Spinal cord (tissue), 9 donors: ENCODE measurements at regions not wholly inside any gene's neighbourhood (a gene's known extent, or its start where the extent isn't known, plus 50 kb on each side); places are given as distances from the start of the nearest gene placed in this dataset.

ENCODE experiments used
- DNase-seq, 6 donors: peaks; one replicate each; pipeline versions ENCODE4 v3.0.0 to v3.0.0-alpha.2; 2013 to 2015; ENCODE audit warnings: low spot score in 6 of 6, low read depth in 4 of 6
- H3K27ac ChIP-seq: one replicate; pipeline ENCODE4 v1.5.1; 2013; ENCODE audit warnings: low read depth, low read length, control low read depth
- H3K27me3 ChIP-seq: one replicate; pipeline ENCODE4 v1.6.1; 2013; ENCODE audit warnings: low read length; ENCODE audit not compliant: control insufficient read depth, insufficient read depth
- H3K36me3 ChIP-seq: one replicate; pipeline ENCODE4 v1.6.1; 2013; ENCODE audit warnings: low read length; ENCODE audit not compliant: control insufficient read depth, insufficient read depth
- H3K4me1 ChIP-seq: one replicate; pipeline ENCODE4 v1.6.1; 2013; ENCODE audit warnings: low read length; ENCODE audit not compliant: control insufficient read depth, insufficient read depth
- H3K4me3 ChIP-seq: one replicate; pipeline ENCODE4 v1.5.1; 2013; ENCODE audit warnings: low read depth, low read length, control low read depth
- H3K9me3 ChIP-seq: one replicate; pipeline ENCODE4 v1.6.1; 2013; ENCODE audit warnings: low read length; ENCODE audit not compliant: control insufficient read depth, insufficient read depth
- WGBS: methylation state at CpG from one replicate; pipeline ENCODE4 v1.1.5; 2013; ENCODE audit warnings: missing lambda C conversion rate; ENCODE audit not compliant: insufficient coverage; 5-methylcytosine and 5-hydroxymethylcytosine counted together
- donor health status: healthy.

GRCh38 chr5:9859808-9860207 lies 229.7 kb upstream of the TAS2R1 start:
- Histone ChIP-seq H3K36me3 (no peaks in the 10 kb centered on the region), H3K9me3 (peaks cover 3% of the 10 kb centered on the region), H3K4me3 (no peak overlapping the region), H3K4me1 (no peaks in the 10 kb centered on the region), H3K27me3 (no peaks in the 10 kb centered on the region), H3K27ac (no peak overlapping the region)
- WGBS, result 60% methylated on average over 1 of the region's 1 CpG
- DNase-seq, result no peak

- Histone ChIP-seq H3K27ac (no peak overlapping the region), H3K9me3 (peaks cover 3% of the 10 kb centered on the region), H3K36me3 (no peaks in the 10 kb centered on the region), H3K4me3 (no peak overlapping the region), H3K27me3 (no peaks in the 10 kb centered on the region), H3K4me1 (no peaks in the 10 kb centered on the region)
- no peak for DNase-seq
- 95% methylated on average over 2 of the region's 3 CpGs for WGBS
Measured at GRCh38 chr5:9858043-9858442, 227.9 kb upstream of the TAS2R1 start.

- H3K9me3 ChIP-seq, result peaks cover 3% of the 10 kb centered on the region
- no peaks in the 10 kb centered on the region for H3K27me3 ChIP-seq
- H3K4me1 ChIP-seq, result no peaks in the 10 kb centered on the region
- WGBS, result no CpG with 5 or more reads among the region's 2 CpGs
- H3K27ac ChIP-seq, result no peak overlapping the region
- no peak overlapping the region for H3K4me3 ChIP-seq
- no peaks in the 10 kb centered on the region for H3K36me3 ChIP-seq
- no peak for DNase-seq
Measured at GRCh38 chr5:9853309-9853708, 223.2 kb upstream of the TAS2R1 start.

DNA sequence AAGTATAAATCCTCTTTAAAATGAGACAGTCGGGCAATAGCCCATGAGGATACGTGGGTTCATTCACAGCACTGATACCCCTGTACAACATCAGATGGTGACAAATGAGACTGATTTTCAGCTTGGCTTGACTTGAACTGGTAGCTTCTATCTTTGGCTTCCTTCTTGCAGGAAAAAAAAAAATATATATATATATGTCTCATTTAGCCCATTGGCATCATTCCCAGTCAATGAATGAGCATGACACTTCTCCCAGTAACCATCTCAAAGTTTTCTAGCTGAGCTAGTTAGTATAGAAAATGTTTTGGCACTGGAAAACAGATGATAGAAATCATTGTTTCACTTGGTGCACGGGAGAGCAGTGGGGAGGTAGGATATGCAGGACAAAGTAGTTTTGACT lies 222.5 kb upstream of the TAS2R1 start:
- Histone ChIP-seq H3K4me3 (no peak overlapping the region), H3K36me3 (no peaks in the 10 kb centered on the region), H3K4me1 (no peaks in the 10 kb centered on the region), H3K9me3 (peaks cover 3% of the 10 kb centered on the region), H3K27me3 (no peaks in the 10 kb centered on the region), H3K27ac (no peak overlapping the region)
- peak in 2 of 6 donors; percentile 30 to 55 for DNase-seq
- no CpG with 5 or more reads among the region's 3 CpGs for WGBS

- peak in 1 of 6 donors; percentile 35 for DNase-seq
- Histone ChIP-seq H3K27me3 (no peaks in the 10 kb centered on the region), H3K4me1 (no peaks in the 10 kb centered on the region), H3K27ac (no peak overlapping the region), H3K36me3 (no peaks in the 10 kb centered on the region), H3K9me3 (peaks cover 2% of the 10 kb centered on the region), H3K4me3 (no peak overlapping the region)
- WGBS, result 78% methylated on average over 2 of the region's 3 CpGs
Measured at GRCh38 chr5:9851458-9851857, 221.3 kb upstream of the TAS2R1 start.

DNA sequence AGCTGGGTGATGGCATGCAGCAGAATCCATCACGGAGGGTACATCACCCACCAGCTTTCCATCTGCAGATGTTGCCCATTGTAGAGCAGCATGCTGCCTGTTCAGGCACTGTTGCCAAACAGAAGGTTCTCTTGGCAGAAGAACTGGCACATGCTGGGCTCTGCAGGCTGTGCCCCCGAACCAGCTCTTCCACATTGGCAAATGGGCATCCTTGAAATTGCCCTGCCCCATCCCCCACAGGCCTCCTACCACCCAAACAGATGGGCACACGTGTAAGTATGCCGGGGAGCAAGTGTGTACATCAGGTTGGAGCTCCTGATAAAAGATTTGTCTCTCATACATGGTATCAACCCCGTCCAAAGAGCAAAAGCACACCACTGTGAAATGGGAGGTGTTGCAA lies 220.3 kb upstream of the TAS2R1 start:
- Histone ChIP-seq H3K4me3 (no peak overlapping the region), H3K4me1 (no peaks in the 10 kb centered on the region), H3K27ac (no peak overlapping the region), H3K27me3 (no peaks in the 10 kb centered on the region), H3K9me3 (no peaks in the 10 kb centered on the region), H3K36me3 (no peaks in the 10 kb centered on the region)
- peak in 1 of 6 donors; percentile 65 for DNase-seq
- 14% methylated on average over 1 of the region's 5 CpGs for WGBS

DNA sequence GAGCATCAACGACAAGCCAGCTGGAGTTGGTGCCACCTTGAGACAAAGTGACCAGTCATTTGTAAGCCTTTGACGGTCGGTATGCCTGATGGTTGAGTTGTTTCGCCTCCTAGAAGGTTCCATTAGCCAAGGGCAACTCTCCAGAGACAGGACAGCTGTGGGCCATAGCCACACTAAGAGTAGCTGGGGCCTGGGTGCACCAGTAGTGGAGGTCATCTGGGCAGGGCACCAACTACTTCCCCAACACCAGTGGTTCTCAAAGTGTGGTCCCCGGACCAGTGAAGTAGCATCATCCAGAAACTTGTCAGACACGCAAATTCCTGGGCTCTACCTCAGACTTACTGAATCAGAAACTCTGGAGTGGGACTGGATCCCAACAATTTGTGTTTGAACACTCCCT lies 217.5 kb upstream of the TAS2R1 start:
- WGBS, result 90% methylated on average over 6 of the region's 6 CpGs
- no peaks in the 10 kb centered on the region for H3K27me3 ChIP-seq

GRCh38 chr5:9845185-9845584 lies 215.0 kb upstream of the TAS2R1 start:
- no peak overlapping the region for H3K27ac ChIP-seq
- H3K4me1 ChIP-seq, result no peaks in the 10 kb centered on the region
- no peaks in the 10 kb centered on the region for H3K27me3 ChIP-seq
- no peaks in the 10 kb centered on the region for H3K9me3 ChIP-seq
- no peaks in the 10 kb centered on the region for H3K36me3 ChIP-seq
- no peak for DNase-seq
- no peak overlapping the region for H3K4me3 ChIP-seq
- no CpG with 5 or more reads among the region's 2 CpGs for WGBS

More for the DNA sequence above, 217.5 kb upstream of the TAS2R1 start:
- H3K27ac ChIP-seq, result no peak overlapping the region
- no peaks in the 10 kb centered on the region for H3K36me3 ChIP-seq
- no peaks in the 10 kb centered on the region for H3K4me1 ChIP-seq
- no peak overlapping the region for H3K4me3 ChIP-seq
- no peaks in the 10 kb centered on the region for H3K9me3 ChIP-seq
- DNase-seq, result no peak

DNA sequence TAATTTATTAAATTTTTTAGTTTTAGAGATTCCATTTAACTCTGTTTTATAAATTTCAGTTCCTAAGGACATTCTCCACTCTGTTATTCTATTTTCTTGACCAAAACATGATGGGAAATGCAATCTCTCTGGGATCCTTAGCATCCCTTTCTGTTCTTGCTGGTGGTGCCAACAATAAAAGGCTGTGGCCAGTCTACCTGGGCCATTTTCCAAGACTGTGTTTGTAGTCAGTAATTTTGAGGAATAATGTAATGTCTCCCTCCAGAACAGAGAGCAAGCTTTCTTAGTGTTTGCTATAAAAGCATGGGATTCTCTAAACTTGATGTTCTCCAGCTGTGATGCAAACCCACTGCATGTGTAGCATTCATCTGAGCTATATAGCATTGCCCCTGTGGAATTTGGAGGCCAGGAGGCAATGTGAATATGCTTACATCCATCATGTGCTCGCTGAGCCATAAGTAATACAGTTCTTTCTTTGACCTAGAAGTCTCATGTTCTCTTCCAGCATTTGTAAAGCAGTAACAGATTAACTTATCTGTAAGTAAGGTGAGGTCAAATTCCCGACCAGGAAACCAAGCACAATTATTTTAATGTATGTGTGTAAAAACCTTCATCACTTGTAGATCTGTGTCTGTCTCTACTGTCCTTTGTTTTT lies 211.5 kb upstream of the TAS2R1 start:
- Histone ChIP-seq H3K4me3 (no peak overlapping the region), H3K4me1 (no peaks in the 10 kb centered on the region), H3K27me3 (no peaks in the 10 kb centered on the region), H3K27ac (no peak overlapping the region), H3K9me3 (no peaks in the 10 kb centered on the region), H3K36me3 (no peaks in the 10 kb centered on the region)
- WGBS, result no CpG with 5 or more reads among the region's 2 CpGs
- no peak for DNase-seq

DNA sequence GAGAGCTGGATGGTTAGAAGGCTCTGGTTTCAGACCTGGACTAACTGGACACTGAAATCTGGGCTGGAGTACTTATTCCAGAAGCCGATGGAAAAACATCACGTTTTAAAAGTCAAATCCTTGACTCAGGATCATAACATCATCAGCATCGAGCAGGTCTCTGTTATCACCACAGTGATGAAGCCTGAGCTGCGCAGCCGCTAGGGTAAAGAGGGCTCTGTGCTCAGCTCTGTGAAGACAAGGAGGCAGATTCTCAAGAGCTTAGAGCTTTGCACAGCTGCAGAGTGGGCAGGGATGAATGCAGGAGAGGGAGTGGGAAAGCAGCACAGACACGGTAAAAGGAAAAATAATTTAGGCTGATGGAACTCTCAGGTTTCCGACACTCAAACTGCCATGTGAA lies 208.8 kb upstream of the TAS2R1 start:
- DNase-seq, result peak in 2 of 6 donors; percentile 43 to 54
- H3K4me1 ChIP-seq, result peaks cover 4% of the 10 kb centered on the region
- no peak overlapping the region for H3K27ac ChIP-seq
- no peak overlapping the region for H3K4me3 ChIP-seq
- 51% methylated on average over 4 of the region's 7 CpGs for WGBS
- H3K27me3 ChIP-seq, result no peaks in the 10 kb centered on the region
- no peaks in the 10 kb centered on the region for H3K36me3 ChIP-seq
- H3K9me3 ChIP-seq, result no peaks in the 10 kb centered on the region
